Osteocyte (in vitro differentiated cells): ENCODE measurements at regions not wholly inside any gene's neighbourhood (a gene's known extent, or its start where the extent isn't known, plus 50 kb on each side); places are given as distances from the start of the nearest gene placed in this dataset.

Experiments used
- DNase-seq: peaks from one replicate; pipeline ENCODE4 v3.0.0; 2021; ENCODE audit warnings: mixed read lengths; ENCODE audit not compliant: unreplicated experiment; ENCODE audit errors: extremely low spot score
- H3K27ac Mint-ChIP-seq: one replicate; pipeline ENCODE4 v1.8.0; 2021; ENCODE audit warnings: mild to moderate bottlenecking, mixed read lengths; ENCODE audit not compliant: unreplicated experiment
- H3K27me3 Mint-ChIP-seq: one replicate; pipeline ENCODE4 v1.8.0; 2021; ENCODE audit warnings: mixed read lengths; ENCODE audit not compliant: unreplicated experiment
- H3K36me3 Mint-ChIP-seq: one replicate; pipeline ENCODE4 v1.8.0; 2021; ENCODE audit warnings: mixed read lengths; ENCODE audit not compliant: unreplicated experiment
- H3K4me1 Mint-ChIP-seq: one replicate; pipeline ENCODE4 v1.8.0; 2021; ENCODE audit warnings: mixed read lengths; ENCODE audit not compliant: unreplicated experiment
- H3K4me3 Mint-ChIP-seq: one replicate; pipeline ENCODE4 v1.8.0; 2021; ENCODE audit warnings: mild to moderate bottlenecking, moderate library complexity, mixed read lengths; ENCODE audit not compliant: unreplicated experiment
- H3K9me3 Mint-ChIP-seq: one replicate; pipeline ENCODE4 v1.8.0; 2021; ENCODE audit warnings: mixed read lengths; ENCODE audit not compliant: unreplicated experiment
- TF ChIP-seq, protein P1 (sequence below): fragments of 200-600 bp; sonication (generic); IDR thresholded peaks from 2 replicates; pipeline ENCODE4 v1.5.0; 2021; ENCODE audit warnings: antibody characterized with exemption, mild to moderate bottlenecking, moderate library complexity

GRCh38 chr10:37700886-37701780 lies 156.3 kb downstream of the ZNF248 start:
- H3K4me1 Mint-ChIP-seq = no peaks in the 10 kb centered on the region
- H3K36me3 Mint-ChIP-seq = no peaks in the 10 kb centered on the region
- H3K9me3 Mint-ChIP-seq = peaks cover 23% of the 10 kb centered on the region
- no peak overlapping the region for H3K27ac Mint-ChIP-seq
- DNase-seq = peak; percentile 85
- H3K27me3 Mint-ChIP-seq = no peaks in the 10 kb centered on the region
- TF ChIP-seq, protein P1, sequence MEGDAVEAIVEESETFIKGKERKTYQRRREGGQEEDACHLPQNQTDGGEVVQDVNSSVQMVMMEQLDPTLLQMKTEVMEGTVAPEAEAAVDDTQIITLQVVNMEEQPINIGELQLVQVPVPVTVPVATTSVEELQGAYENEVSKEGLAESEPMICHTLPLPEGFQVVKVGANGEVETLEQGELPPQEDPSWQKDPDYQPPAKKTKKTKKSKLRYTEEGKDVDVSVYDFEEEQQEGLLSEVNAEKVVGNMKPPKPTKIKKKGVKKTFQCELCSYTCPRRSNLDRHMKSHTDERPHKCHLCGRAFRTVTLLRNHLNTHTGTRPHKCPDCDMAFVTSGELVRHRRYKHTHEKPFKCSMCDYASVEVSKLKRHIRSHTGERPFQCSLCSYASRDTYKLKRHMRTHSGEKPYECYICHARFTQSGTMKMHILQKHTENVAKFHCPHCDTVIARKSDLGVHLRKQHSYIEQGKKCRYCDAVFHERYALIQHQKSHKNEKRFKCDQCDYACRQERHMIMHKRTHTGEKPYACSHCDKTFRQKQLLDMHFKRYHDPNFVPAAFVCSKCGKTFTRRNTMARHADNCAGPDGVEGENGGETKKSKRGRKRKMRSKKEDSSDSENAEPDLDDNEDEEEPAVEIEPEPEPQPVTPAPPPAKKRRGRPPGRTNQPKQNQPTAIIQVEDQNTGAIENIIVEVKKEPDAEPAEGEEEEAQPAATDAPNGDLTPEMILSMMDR = no peak
- no peak overlapping the region for H3K4me3 Mint-ChIP-seq

DNA sequence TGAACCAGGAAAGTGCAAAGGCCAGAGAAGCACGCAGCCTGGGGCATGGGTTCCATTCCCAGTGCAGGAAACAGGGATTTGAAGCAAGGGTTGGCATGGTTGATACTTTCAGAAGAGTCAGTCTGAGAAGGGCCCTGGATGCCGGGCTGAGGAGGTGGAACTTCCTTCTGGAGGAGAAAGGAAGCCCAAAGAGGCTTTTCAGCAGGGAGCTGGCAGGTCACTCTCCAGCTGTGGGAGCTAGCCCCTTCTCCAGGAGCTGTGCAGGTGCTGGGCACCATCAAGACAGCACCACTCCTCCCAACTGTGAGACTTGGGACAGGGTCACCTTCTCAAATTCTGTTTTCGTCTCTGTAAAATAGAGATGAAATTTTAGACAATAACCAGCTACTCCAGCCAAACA lies 169.8 kb downstream of the ZNF248 start:
- no peaks in the 10 kb centered on the region for H3K4me1 Mint-ChIP-seq
- no peaks in the 10 kb centered on the region for H3K27me3 Mint-ChIP-seq
- no peak overlapping the region for H3K27ac Mint-ChIP-seq
- H3K36me3 Mint-ChIP-seq = no peaks in the 10 kb centered on the region
- no peak overlapping the region for H3K4me3 Mint-ChIP-seq
- peaks cover 73% of the 10 kb centered on the region for H3K9me3 Mint-ChIP-seq
- TF ChIP-seq, protein P1 = no peak
- DNase-seq = no peak

- DNase-seq = no peak
- Mint-ChIP-seq H3K4me3 (no peak overlapping the region), H3K4me1 (no peaks in the 10 kb centered on the region), H3K36me3 (no peaks in the 10 kb centered on the region), H3K27me3 (no peaks in the 10 kb centered on the region), H3K27ac (no peak overlapping the region), H3K9me3 (peaks cover 64% of the 10 kb centered on the region)
- TF ChIP-seq, protein P1 = no peak
These were observed 171.4 kb downstream of the ZNF248 start for GRCh38 chr10:37685741-37686683.

DNA sequence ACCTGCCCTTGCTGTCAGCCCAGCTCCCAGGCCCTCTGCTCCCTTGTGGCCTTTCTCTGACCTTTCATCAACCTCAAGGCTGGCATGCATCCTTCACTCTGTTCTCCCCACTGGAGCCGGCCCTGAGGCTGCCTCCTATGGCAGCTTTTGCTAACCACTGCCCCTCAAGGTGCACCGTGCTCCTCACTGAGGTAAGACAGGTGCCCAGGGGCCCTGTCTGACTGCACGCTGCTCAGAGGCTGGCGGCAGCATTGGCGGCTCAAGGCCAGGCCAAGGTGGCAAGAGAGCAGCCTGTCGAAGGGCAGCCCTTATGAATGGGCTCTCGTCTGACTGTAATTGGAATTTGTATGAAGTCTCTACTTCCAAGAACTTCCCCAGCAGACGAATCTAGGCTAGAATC lies 172.6 kb downstream of the ZNF248 start:
- no peaks in the 10 kb centered on the region for H3K4me1 Mint-ChIP-seq
- H3K9me3 Mint-ChIP-seq = peaks cover 52% of the 10 kb centered on the region
- no peaks in the 10 kb centered on the region for H3K36me3 Mint-ChIP-seq
- no peak for DNase-seq
- no peak overlapping the region for H3K27ac Mint-ChIP-seq
- H3K4me3 Mint-ChIP-seq = no peak overlapping the region
- TF ChIP-seq, protein P1 = no peak
- H3K27me3 Mint-ChIP-seq = no peaks in the 10 kb centered on the region

DNA sequence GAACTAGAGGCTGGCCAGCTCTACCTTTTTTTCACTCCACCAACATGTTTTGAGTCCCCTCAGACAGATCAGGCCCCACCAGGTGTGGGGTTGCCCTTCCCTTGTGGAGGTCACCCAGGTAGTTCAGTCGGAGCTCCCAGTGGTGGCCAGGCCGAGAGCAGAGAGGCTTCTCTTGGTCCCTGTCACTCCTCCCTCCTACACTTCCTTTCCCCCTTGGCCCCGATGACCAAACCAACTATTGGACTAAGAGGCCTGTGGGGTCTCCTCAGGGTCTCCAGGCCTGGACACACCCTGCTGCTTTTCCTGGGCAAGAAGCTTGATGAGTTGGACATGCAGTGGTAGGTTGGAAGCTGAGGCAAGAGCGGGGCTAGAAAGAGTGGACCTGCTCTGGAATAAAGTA lies 174.8 kb downstream of the ZNF248 start:
- Mint-ChIP-seq H3K27ac (no peak overlapping the region), H3K27me3 (no peaks in the 10 kb centered on the region), H3K36me3 (no peaks in the 10 kb centered on the region), H3K9me3 (peaks cover 40% of the 10 kb centered on the region), H3K4me1 (no peaks in the 10 kb centered on the region), H3K4me3 (no peak overlapping the region)
- TF ChIP-seq, protein P1 = no peak
- DNase-seq = no peak
